ENCODE measurements at regions not wholly inside any gene's neighbourhood (a gene's known extent, or its start where the extent isn't known, plus 50 kb on each side); places are given as distances from the start of the nearest gene placed in this dataset.
"Not testable (repeated sequence)": the region's sequence is repeated elsewhere in the genome, so short reads cannot be mapped to it uniquely, and the experiment has no call there.

DNA sequence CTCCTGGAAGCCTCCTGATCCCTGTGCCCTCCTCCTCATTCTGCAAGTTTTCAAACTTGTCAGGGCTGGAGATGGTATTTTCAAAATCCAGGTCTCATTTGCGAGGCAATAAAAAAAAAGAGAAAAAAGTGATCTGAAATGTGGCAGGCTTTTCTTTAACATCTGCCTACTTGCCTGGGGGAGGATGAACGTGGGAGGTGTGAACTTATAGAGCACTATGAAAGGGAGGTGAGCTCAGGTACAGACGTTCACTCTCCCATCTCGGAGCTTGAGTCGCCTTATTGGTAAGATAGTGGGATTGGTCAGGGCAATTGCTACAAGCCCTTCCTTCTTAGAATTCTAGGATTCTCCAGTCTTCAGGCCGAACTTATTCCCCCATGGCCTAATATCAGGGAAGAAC is 104.8 kb upstream of the CADM1 start:
- Histone ChIP-seq H3K36me3 (no peaks in the 10 kb centered on the region), H3K4me3 (no peak overlapping the region), H3K27me3 (no peaks in the 10 kb centered on the region), H3K9me3 (no peaks in the 10 kb centered on the region), H3K27ac (no peak overlapping the region), H3K4me1 (peaks cover 0 to 28% (median 3%) of the 10 kb centered on the region in 3 donors)
- 90 to 94% methylated on average over 4 to 6 of the region's 6 CpGs for WGBS, 2 donors (ENCODE audit: low coverage in 1 of 2)
- no peak for ATAC-seq
- TF ChIP-seq POLR2A (IDR thresholded peaks at IDR 0.05) (no peak), EP300 (IDR thresholded peaks at IDR 0.05) (no peak), POLR2AphosphoS5 (IDR thresholded peaks at IDR 0.05) (no peak), CTCF (IDR thresholded peaks at IDR 0.05) (no peak)

- no peak for ATAC-seq
- TF ChIP-seq CTCF (IDR thresholded peaks at IDR 0.05) (no peak), EP300 (IDR thresholded peaks at IDR 0.05) (no peak), POLR2A (IDR thresholded peaks at IDR 0.05) (no peak)
Measured at GRCh38 chr11:115607621-115608221, 103.5 kb upstream of the CADM1 start.

DNA sequence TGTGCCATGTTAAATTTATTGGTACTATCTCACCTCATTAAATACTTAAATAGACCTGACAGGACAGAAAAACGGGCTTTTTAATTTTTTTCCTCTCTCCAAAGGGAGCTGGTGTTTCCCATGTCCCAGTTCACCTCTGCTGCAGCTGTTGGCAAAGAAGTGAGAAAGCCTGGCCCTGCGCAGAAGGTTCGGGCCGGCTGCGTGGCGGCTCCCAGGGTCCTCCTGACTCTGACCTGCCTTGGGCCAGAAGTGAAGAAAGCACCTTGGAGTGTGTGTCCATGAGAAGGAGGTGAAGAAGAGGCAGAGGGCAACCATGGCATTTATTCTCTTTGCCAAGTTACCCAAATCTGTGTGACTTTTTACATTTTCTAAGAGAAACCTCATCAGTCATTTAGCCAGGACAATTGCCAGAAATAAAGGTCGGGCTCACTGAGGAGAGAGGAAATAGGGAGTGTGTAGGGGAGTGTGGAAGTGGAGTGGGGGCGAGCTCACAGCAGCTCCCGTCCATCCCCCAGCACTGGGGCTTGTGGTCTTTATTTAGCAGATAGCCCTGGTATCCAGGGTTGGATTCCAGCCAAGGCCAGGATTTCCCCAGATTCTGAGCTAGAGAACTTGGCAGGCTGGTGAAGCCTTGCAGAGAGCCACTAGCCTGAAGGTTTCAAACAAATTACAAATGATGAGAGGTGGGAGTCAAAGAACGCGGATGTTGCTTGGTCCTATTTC is 102.4 kb upstream of the CADM1 start:
- WGBS, 2 donors (ENCODE audit: low coverage in 1 of 2) = 23 to 25% methylated on average over 6 to 9 of the region's 11 CpGs
- H3K4me3 ChIP-seq = no peak overlapping the region

More at GRCh38 chr11:115607621-115608221, 103.5 kb upstream of the CADM1 start:
- Histone ChIP-seq H3K27ac (no peak overlapping the region), H3K4me1 (peaks cover 0 to 28% (median 3%) of the 10 kb centered on the region in 3 donors), H3K27me3 (no peaks in the 10 kb centered on the region), H3K36me3 (no peaks in the 10 kb centered on the region), H3K4me3 (no peak overlapping the region), H3K9me3 (no peaks in the 10 kb centered on the region)
- WGBS, 2 donors (ENCODE audit: low coverage in 1 of 2) = 50 to 60% methylated on average over 2 to 7 of the region's 13 CpGs

DNA sequence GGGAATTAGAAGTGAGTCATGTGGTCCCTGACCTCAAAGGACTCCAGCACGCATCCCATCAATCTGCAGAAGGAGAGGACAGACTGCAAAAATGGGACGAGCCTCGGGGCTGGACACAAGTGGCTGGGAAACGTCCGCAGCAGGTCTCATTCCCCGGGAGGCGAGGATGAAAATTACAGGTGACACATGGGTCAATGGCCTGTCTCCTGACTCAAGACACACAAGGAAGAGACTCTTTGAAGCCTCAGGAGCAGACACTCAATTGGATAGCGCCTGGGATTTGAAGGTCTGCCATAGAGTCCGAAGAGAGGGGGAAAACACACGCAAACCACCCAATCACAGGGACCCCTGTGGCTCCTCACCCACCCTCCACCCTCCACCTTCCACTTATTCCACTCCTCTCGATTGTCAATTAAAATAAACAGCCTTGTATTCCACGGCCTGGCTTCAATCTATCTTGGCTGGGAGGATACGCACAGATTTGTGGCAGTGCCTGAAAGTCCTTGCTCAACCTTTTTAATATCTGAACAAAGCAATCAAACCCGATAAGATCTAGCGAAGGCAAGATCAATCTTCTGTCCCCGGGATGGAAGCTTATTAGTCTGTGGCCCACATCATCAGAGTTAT is 101.8 kb upstream of the CADM1 start:
- Histone ChIP-seq H3K9me3 (no peaks in the 10 kb centered on the region), H3K4me1 (peaks cover 0 to 22% (median 3%) of the 10 kb centered on the region in 3 donors), H3K4me3 (no peak overlapping the region), H3K36me3 (no peaks in the 10 kb centered on the region), H3K27me3 (no peaks in the 10 kb centered on the region), H3K27ac (no peak overlapping the region)
- no peak for ATAC-seq
- no peak for TF ChIP-seq CTCF (IDR thresholded peaks at IDR 0.05)
- TF ChIP-seq POLR2A (IDR thresholded peaks at IDR 0.05) = no peak
- TF ChIP-seq POLR2AphosphoS5 (IDR thresholded peaks at IDR 0.05) = no peak
- TF ChIP-seq EP300 (IDR thresholded peaks at IDR 0.05) = no peak
- 75 to 77% methylated on average over 12 to 13 of the region's 16 CpGs for WGBS, 2 donors (ENCODE audit: low coverage in 1 of 2)

More for the DNA sequence above, 102.4 kb upstream of the CADM1 start:
- ATAC-seq = no peak
- no peaks in the 10 kb centered on the region for H3K36me3 ChIP-seq
- H3K4me1 ChIP-seq = peaks cover 0 to 22% (median 3%) of the 10 kb centered on the region in 3 donors
- H3K27ac ChIP-seq = no peak overlapping the region
- TF ChIP-seq POLR2A (IDR thresholded peaks at IDR 0.05) = no peak
- no peak for TF ChIP-seq POLR2AphosphoS5 (IDR thresholded peaks at IDR 0.05)
- TF ChIP-seq EP300 (IDR thresholded peaks at IDR 0.05) = no peak
- TF ChIP-seq CTCF (IDR thresholded peaks at IDR 0.05) = no peak
- no peaks in the 10 kb centered on the region for H3K27me3 ChIP-seq
- no peaks in the 10 kb centered on the region for H3K9me3 ChIP-seq

DNA sequence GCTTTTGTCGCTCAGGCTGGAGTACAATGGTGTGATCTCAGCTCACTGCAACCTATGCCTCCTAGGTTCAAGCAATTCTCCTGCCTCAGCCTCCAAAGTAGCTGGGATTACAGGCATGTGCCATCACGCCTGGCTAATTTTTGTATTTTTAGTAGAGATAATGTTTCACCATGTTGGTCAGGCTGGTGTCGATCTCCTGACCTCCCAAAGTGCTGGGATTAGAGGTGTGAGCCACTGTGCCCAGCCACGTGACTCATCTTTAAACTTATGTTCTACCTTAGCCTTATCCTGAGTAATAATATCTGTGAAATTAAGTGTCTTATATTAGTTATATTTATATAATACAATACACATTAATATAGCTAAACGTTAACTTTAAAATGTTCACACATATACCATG is 101.2 kb upstream of the CADM1 start:
- not testable (repeated sequence) for H3K27me3 ChIP-seq, H3K36me3 ChIP-seq, H3K4me3 ChIP-seq, H3K9me3 ChIP-seq, H3K27ac ChIP-seq, ATAC-seq
- peaks cover 0 to 22% (median 3%) of the 10 kb centered on the region in 3 donors for H3K4me1 ChIP-seq
- 82 to 92% methylated on average over 5 of the region's 5 CpGs for WGBS, 2 donors (ENCODE audit: low coverage in 1 of 2)

All from gastroesophageal sphincter (tissue), 4 donors.